AG04449 (cell line): ENCODE measurements at regions not wholly inside any gene's neighbourhood (a gene's known extent, or its start where the extent isn't known, plus 50 kb on each side); places are given as distances from the start of the nearest gene placed in this dataset.
"Not testable (repeated sequence)": the region's sequence is repeated elsewhere in the genome, so short reads cannot be mapped to it uniquely, and the experiment has no call there.

ENCODE experiments used
- CTCF ChIA-PET: fragments of 350-600 bp; formaldehyde crosslinking; extraction: SDS; loops from one replicate; lab custom pipeline; 2021; ENCODE audit warnings: antibody characterized with exemption; lab: Yijun Ruan, JAX
- POLR2A ChIA-PET: fragments of 400-600, 350-600 bp; formaldehyde crosslinking; extraction: SDS; loops from one replicate; lab custom pipeline; 2020; ENCODE audit warnings: antibody characterized with exemption, inconsistent platforms; lab: Yijun Ruan, JAX
- DNase-seq: peaks from one replicate; pipeline ENCODE4 v3.0.0-alpha.2; 2010; ENCODE audit warnings: low read depth, low spot score
- H3K4me3 ChIP-seq: 2 replicates; pipeline ENCODE4 v1.5.1; 2011; ENCODE audit warnings: low read depth, mild to moderate bottlenecking, control low read depth, low read length
- TF ChIP-seq, protein P1 (sequence below): IDR thresholded peaks from one replicate; pipeline ENCODE4 v1.5.1; 2011; ENCODE audit warnings: mild to moderate bottlenecking, moderate library complexity, low read length, control low read depth, inconsistent platforms; ENCODE audit not compliant: insufficient read depth; ENCODE audit errors: missing control alignments

DNA sequence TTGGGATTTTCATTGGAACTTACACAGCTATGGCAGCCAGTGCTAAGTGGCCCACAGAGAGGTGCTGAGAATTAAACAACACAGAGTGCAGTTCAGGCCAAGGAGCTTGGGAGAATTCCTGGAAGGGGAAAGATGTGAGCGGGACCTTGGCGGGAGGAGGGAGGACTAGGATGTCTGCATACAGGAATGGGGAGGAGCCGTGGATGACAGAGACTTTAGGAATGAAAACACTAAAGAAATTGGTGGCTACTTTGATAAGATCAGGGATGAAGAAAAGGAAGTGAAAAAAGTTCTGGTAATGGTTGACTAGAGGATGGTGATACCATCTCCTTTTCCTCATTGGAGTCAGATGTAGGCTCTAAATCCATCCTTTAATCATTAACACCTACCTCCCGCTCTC, 234.2 kb upstream of the FZD8 start:
- H3K4me3 ChIP-seq: no peak overlapping the region
- TF ChIP-seq, protein P1, sequence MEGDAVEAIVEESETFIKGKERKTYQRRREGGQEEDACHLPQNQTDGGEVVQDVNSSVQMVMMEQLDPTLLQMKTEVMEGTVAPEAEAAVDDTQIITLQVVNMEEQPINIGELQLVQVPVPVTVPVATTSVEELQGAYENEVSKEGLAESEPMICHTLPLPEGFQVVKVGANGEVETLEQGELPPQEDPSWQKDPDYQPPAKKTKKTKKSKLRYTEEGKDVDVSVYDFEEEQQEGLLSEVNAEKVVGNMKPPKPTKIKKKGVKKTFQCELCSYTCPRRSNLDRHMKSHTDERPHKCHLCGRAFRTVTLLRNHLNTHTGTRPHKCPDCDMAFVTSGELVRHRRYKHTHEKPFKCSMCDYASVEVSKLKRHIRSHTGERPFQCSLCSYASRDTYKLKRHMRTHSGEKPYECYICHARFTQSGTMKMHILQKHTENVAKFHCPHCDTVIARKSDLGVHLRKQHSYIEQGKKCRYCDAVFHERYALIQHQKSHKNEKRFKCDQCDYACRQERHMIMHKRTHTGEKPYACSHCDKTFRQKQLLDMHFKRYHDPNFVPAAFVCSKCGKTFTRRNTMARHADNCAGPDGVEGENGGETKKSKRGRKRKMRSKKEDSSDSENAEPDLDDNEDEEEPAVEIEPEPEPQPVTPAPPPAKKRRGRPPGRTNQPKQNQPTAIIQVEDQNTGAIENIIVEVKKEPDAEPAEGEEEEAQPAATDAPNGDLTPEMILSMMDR: no peak
- no peak for DNase-seq
- CTCF ChIA-PET: interaction anchor here (0.8 kb wide), 1 partner anchor 235 kb away, joined by 3 read pairs; no protein-coding TSS in a partner anchor
- POLR2A ChIA-PET: no interaction called here

DNA sequence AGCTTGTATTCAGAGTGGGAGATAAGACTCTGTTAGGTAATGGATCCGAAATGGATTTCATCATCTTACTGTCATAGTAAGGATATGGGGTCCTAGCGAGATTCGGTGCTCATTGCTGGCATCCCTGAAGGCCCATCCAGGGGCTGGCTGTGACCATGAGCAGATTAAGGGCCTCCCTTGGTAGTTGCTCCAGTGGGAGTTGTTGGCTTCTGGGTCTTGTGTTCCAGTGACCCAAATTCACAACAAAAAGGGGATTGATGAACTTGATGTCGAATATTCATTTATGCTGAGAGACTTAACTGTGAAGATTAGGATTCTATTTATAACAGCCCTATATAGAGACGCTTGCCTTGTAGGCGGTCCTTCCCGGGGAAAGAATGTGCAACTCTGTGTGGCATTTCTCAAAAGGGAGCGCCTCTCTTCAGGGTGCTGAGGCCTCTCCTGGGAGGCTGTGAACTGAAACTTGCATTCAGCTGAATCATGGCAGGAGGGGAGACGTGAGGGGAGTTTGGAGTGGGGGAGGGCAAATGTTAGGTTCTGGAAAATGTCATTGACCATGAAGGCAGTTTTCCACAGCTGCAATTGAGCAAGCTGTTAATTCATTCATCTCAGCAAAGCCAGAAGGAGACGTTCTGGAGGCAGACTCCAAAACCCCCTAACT, 233.1 kb upstream of the FZD8 start:
- ChIA-PET CTCF (interaction anchor here (1.1 kb wide), 1 partner anchor 34 kb away, joined by 3 read pairs; no protein-coding TSS in a partner anchor), POLR2A (no interaction called here)
- TF ChIP-seq, protein P1: no peak
- DNase-seq: peak; percentile 63
- no peak overlapping the region for H3K4me3 ChIP-seq

DNA sequence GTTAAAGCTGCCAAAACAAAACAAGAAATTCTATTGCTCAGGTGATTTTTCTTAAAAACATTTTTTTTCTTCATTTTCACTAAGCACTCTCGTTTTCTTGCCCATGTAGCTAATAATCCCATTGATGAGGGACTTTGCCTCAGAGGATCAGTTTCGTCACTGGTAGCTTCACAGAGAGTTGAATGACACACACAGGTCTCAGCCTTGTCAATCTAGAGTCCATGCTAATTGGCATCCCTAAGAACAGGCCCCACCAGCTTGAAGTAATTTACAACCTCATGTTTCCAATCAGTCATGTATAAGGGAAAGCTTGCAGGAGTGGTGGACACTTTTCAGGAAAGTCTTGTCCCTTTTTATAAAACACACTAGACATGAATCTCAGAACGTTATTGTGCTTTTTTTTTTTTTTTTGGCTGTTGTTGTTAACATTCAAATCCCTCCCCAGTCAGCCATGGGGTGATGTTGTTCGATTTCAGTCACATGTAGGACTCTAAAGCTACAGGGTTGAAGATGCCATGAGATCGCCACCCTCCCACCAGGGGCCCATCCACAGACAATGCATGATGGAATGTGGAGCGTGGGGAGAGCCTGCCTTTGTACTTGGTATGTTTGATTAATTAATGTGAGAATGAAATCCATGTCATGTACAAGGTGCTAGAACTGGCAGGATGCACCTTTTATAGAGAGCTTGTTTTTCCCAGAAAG, 232.4 kb upstream of the FZD8 start:
- no peak overlapping the region for H3K4me3 ChIP-seq
- ChIA-PET POLR2A (no interaction called here), CTCF (interaction anchor here (1.1 to 1.2 kb wide), 2 partner anchors 35 to 905 kb away, joined by 3 read pairs; no protein-coding TSS in a partner anchor)
- TF ChIP-seq, protein P1: no peak
- no peak for DNase-seq

DNA sequence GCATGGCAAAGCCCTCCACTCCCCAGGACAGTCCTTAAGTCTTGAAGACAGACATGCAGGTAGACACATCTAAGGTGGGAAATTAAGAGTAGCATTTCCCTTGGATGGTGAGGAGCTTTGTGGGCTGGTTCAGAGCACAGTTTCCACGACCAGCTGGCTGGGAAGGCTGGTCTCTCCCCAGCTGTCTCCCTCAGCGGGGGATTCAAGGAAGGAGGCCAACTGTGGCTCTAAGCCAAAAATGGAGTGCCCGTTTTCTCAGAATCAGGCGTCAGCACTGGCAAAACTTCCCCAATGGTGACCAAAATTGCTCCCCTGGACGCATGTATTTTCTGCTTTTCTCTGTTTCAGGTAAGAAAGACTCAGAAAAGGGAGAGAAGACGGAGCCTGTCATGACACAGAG, 230.6 kb upstream of the FZD8 start:
- TF ChIP-seq, protein P1: no peak
- ChIA-PET POLR2A (no interaction called here), CTCF (no interaction called here)
- no peak for DNase-seq
- H3K4me3 ChIP-seq: no peak overlapping the region

DNA sequence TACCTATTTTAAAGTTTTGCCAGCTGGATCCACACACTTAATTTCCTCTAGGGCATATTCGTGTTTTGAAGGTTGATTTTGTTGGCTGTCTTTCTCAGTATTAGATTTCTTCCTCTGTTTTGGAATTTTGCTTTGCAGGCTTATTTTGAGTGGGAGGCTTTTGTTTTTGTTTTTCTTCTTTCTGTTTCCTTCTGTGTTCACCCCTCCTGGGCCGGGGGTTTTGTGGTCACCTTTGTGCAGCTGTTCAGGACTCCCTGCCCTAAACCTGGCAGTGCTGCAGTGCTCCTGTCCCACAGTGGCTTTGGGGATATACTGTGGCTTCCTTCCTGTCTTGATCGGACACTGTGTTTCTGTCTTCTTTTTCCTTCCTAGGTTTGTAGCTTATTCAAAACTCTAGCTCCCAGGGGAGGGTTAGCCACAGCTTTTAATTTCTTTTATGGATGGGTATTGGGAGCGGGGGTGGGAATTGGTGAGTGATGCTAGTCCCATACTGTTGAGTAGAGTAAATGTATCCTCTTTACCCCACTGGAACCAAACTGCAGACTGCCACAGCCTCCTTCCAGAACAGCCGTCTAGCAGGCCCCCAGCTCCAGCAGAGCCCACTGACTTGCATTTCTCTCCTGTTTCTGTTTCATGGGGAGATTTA, 228.7 kb upstream of the FZD8 start:
- TF ChIP-seq, protein P1: no peak
- H3K4me3 ChIP-seq: no peak overlapping the region
- CTCF ChIA-PET: no interaction called here
- POLR2A ChIA-PET: no interaction called here
- no peak for DNase-seq

DNA sequence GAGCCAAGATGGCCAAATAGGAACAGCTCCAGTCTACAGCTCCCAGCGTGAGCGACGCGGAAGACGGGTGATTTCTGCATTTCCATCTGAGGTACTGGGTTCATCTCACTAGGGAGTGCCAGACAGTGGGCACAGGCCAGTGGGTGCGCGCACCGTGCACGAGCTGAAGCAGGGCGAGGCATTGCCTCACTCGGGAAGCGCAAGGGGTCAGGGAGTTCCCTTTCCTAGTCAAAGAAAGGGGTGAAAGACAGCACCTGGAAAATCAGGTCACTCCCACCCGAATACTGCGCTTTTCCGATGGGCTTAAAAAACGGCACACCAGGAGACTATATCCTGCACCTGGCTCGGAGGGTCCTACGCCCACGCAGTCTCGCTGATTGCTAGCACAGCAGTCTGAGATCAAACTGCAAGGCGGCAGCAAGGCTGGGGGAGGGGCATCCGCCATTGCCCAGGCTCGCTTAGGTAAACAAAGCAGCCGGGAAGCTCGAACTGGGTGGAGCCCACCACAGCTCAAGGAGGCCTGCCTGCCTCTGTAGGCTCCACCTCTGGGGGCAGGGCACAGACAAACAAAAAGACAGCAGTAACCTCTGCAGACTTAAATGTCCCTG, 216.7 kb upstream of the FZD8 start:
- DNase-seq, POLR2A ChIA-PET, H3K4me3 ChIP-seq, CTCF ChIA-PET: not testable (repeated sequence)
